Keratinocyte (primary cell): ENCODE measurements at regions not wholly inside any gene's neighbourhood (a gene's known extent, or its start where the extent isn't known, plus 50 kb on each side); places are given as distances from the start of the nearest gene placed in this dataset.

Experiments
- DNase-seq: peaks from one replicate; pipeline ENCODE4 v3.0.0-alpha.2; 2011; ENCODE audit warnings: low read depth, missing footprints, low spot score
- FAIRE-seq: peaks from 2 replicates; lab custom pipeline; 2011; peaks lifted over from hg19 to GRCh38; lab: Jason Lieb, UNC
- H2AFZ ChIP-seq: 2 replicates; pipeline ENCODE4 v1.6.0; 2012; ENCODE audit warnings: low read length, control low read depth, inconsistent platforms; ENCODE audit not compliant: control insufficient read depth
- H3K27ac ChIP-seq: 2 replicates; pipeline ENCODE4 v1.5.1; 2011; ENCODE audit warnings: low read length; ENCODE audit not compliant: control insufficient read depth, insufficient read depth
- H3K27me3 ChIP-seq: 3 replicates; pipeline ENCODE4 v1.6.0; 2011; ENCODE audit warnings: low read length; ENCODE audit not compliant: control insufficient read depth, insufficient read depth; ENCODE audit errors: extremely low read depth
- H3K36me3 ChIP-seq, 2 experiments: 2 replicates in 1 of 2; 3 replicates in 1 of 2; pipeline ENCODE4 v1.5.1; 2011; ENCODE audit warnings: low read length in 2 of 2, mild to moderate bottlenecking in 1 of 2; ENCODE audit not compliant: control insufficient read depth in 2 of 2, insufficient read depth in 2 of 2; ENCODE audit errors: extremely low read depth in 1 of 2
- H3K4me1 ChIP-seq: 3 replicates; pipeline ENCODE4 v1.5.1; 2011; ENCODE audit warnings: low read length; ENCODE audit not compliant: control insufficient read depth, insufficient read depth; ENCODE audit errors: extremely low read depth
- H3K4me2 ChIP-seq: 3 replicates; pipeline ENCODE4 v1.6.0; 2011; ENCODE audit warnings: low read depth, low read length; ENCODE audit not compliant: control insufficient read depth, insufficient read depth; ENCODE audit errors: extremely low read depth
- H3K4me3 ChIP-seq, 3 experiments: fragments of 200-600 bp in 1 of 3; sonication (generic) in 1 of 3; 2 replicates in 2 of 3; 3 replicates in 1 of 3; pipeline ENCODE4 v1.5.1; 2011 to 2016; ENCODE audit warnings: low read length in 3 of 3, mild to moderate bottlenecking in 3 of 3, control low read depth in 2 of 3, inconsistent platforms in 1 of 3, low read depth in 1 of 3, mixed read lengths in 1 of 3, mixed run types in 1 of 3, moderate library complexity in 1 of 3; ENCODE audit not compliant: control insufficient read depth in 2 of 3, insufficient read depth in 2 of 3; ENCODE audit errors: extremely low read depth in 1 of 3
- H3K79me2 ChIP-seq: 2 replicates; pipeline ENCODE4 v1.6.0; 2012; ENCODE audit warnings: low read length; ENCODE audit not compliant: control insufficient read depth, insufficient read depth
- H3K9ac ChIP-seq: 3 replicates; pipeline ENCODE4 v1.6.0; 2011; ENCODE audit warnings: low read length; ENCODE audit not compliant: control insufficient read depth, insufficient read depth; ENCODE audit errors: extremely low read depth
- H3K9me1 ChIP-seq: 3 replicates; pipeline ENCODE4 v1.6.0; 2011; ENCODE audit warnings: low read length; ENCODE audit not compliant: control insufficient read depth, insufficient read depth; ENCODE audit errors: extremely low read depth
- H3K9me3 ChIP-seq: 2 replicates; pipeline ENCODE4 v1.5.1; 2012; ENCODE audit warnings: low read depth, low read length; ENCODE audit not compliant: control insufficient read depth
- H4K20me1 ChIP-seq: 3 replicates; pipeline ENCODE4 v1.6.0; 2011; ENCODE audit warnings: low read length; ENCODE audit not compliant: control insufficient read depth, insufficient read depth; ENCODE audit errors: extremely low read depth
- CTCF ChIP-seq, 3 experiments: IDR thresholded peaks in 1 of 3; conservative IDR thresholded peaks in 1 of 3; optimal IDR thresholded peaks in 1 of 3; 2 replicates in 2 of 3; 3 replicates in 1 of 3; pipeline versions ENCODE3 to v1.5.1; 2011; ENCODE audit warnings: low read length in 3 of 3, mild to moderate bottlenecking in 3 of 3, moderate library complexity in 2 of 3, control low read depth in 1 of 3, inconsistent platforms in 1 of 3; ENCODE audit not compliant: insufficient read depth in 2 of 3; ENCODE audit errors: extremely low read depth in 1 of 3
- EZH2 ChIP-seq: IDR thresholded peaks from one replicate; pipeline ENCODE4 v1.6.1; 2012; ENCODE audit warnings: inconsistent platforms, mild to moderate bottlenecking, low read length, moderate library complexity
- dilution Hi-C: fragments of 300-500 bp; cut with MboI; formaldehyde crosslinking; loops from one replicate; pipeline ENCODE4 v1.7.0; 2020; ENCODE audit warnings: low sequenced_read_pairs; ENCODE audit not compliant: extremely low pct_ligation_motif_present

GRCh38 chr2:7278984-7279383 is 361.8 kb downstream of the RNF144A start:
- FAIRE-seq (no peak), DNase-seq (no peak)
- Histone ChIP-seq H2AFZ (no peak overlapping the region), H3K36me3 (no peaks in the 10 kb centered on the region), H3K4me1 (no peaks in the 10 kb centered on the region), H3K9me3 (no peaks in the 10 kb centered on the region), H3K27ac (no peak overlapping the region), H3K27me3 (no peaks in the 10 kb centered on the region), H3K9me1 (no peaks in the 10 kb centered on the region), H4K20me1 (no peaks in the 10 kb centered on the region), H3K4me3 (no peak overlapping the region), H3K79me2 (no peaks in the 10 kb centered on the region), H3K9ac (no peak overlapping the region), H3K4me2 (no peak overlapping the region)
- dilution Hi-C loops: no loop called here
- TF ChIP-seq CTCF (optimal IDR thresholded peaks at IDR 0.05 in 1 of 3, IDR thresholded peaks at IDR 0.05 in 1 of 3, conservative IDR thresholded peaks at IDR 0.05 in 1 of 3; ENCODE audit: extremely low read depth in 1 of 3, insufficient read depth in 2 of 3, low read length in 3 of 3): no peak
- TF ChIP-seq EZH2: no peak

- Histone ChIP-seq H3K4me1 (no peaks in the 10 kb centered on the region), H3K9me1 (no peaks in the 10 kb centered on the region), H3K9me3 (no peaks in the 10 kb centered on the region), H3K9ac (no peak overlapping the region), H3K79me2 (no peaks in the 10 kb centered on the region), H4K20me1 (no peaks in the 10 kb centered on the region), H3K27me3 (no peaks in the 10 kb centered on the region), H3K4me3 (no peak overlapping the region), H3K36me3 (no peaks in the 10 kb centered on the region), H3K4me2 (no peak overlapping the region), H2AFZ (no peak overlapping the region), H3K27ac (no peak overlapping the region)
- FAIRE-seq: no peak
- no peak for DNase-seq
- no peak for TF ChIP-seq EZH2
- no peak for TF ChIP-seq CTCF (optimal IDR thresholded peaks at IDR 0.05 in 1 of 3, IDR thresholded peaks at IDR 0.05 in 1 of 3, conservative IDR thresholded peaks at IDR 0.05 in 1 of 3; ENCODE audit: extremely low read depth in 1 of 3, insufficient read depth in 2 of 3, low read length in 3 of 3)
- dilution Hi-C loops: no loop called here
Measured at GRCh38 chr2:7279421-7279949, 362.3 kb downstream of the RNF144A start.
